Kidney glomerular epithelial cell (primary cell): ENCODE measurements at regions not wholly inside any gene's neighbourhood (a gene's known extent, or its start where the extent isn't known, plus 50 kb on each side); places are given as distances from the start of the nearest gene placed in this dataset.
A peak's percentile ranks its signal among the peaks of the same experiment; 100 is the strongest.
"Not testable (repeated sequence)": the region's sequence is repeated elsewhere in the genome, so short reads cannot be mapped to it uniquely, and the experiment has no call there.

Experiments used
- DNase-seq: peaks from one replicate; lab custom pipeline; 2025; lab: John Stamatoyannopoulos, UW

DNA sequence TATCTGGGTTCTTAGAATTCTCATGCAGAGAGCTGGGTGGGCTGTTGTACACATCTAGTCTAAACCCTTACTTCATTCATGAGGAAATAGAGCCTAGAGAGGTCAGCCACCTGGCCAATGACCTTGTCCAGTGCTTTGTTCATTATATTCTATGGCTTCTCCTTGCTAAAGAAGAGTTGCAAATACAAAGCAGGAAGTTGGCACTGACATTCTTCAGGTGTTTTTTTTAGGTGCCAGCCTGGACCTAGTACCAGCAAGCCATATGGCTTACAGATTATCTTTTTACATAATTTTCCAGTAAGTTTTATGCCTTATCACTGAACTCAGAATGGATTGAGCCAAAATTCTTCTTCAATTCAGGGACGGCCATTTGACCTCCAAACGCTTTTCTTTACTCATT is 54.7 kb upstream of the PGM2 start:
- no peak for DNase-seq

- DNase-seq: no peak
These were observed 56.5 kb upstream of the PGM2 start for GRCh38 chr4:37770016-37770415.

GRCh38 chr4:37769391-37769989 is 57.0 kb upstream of the PGM2 start:
- no peak for DNase-seq

DNA sequence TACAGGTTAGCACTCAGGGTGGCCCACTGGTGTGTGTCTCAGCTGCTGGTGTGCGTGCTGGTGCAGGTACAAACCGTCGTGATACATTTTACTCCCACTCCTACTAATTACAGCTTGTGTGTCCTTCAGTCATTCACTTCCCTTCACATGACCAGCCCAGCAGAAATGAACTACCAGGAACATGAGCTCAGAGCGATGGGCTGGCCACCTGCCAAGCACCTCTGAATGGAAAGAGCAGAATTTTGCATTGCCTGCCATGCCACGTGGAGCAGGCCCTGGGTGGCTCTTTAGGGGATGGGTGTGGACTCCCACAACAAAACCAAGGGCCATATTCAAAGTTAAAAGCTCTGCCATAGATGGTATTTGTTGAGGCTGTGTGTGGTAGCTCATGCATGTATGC is 58.9 kb upstream of the PGM2 start:
- peak; percentile 32 for DNase-seq

DNA sequence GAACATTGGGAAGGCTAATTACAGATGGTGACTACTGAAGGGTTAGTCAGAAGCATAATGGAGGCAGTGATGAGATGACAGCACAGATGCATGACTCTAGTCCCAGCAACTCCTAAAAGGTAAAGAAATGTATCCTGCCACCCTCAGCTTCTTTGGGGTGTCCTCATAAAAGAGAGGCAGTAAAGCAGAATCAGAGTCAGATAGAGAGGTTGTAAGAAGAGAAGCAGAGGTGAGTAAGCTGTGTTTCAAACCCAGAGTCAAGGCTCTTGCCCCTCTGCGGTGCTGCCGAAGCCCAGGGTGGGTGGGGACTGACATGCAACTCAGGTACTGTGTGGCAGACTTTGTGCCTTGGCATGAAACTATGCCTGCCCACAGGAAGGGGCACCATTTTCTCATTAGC is 59.5 kb upstream of the PGM2 start:
- no peak for DNase-seq

DNA sequence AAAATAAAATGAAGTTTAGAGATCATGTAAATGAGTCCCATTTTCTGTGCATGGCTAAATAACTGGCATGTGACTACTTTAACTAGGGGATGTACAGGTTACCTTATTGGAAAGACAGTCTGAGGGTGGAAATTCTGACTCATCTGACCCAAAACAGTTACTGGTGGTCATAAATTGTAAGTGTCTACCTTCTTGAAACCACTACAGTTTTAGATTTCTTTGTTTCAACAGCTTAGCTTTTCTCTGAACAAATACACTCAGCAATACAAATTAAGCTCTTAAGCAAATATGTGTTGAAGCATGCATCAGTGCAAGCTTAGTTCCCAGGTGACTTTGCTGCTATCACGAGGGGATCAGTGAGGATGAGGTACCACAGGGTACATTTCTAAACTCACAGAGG is 60.7 kb upstream of the PGM2 start:
- no peak for DNase-seq

GRCh38 chr4:37763831-37764230 is 62.7 kb upstream of the PGM2 start:
- DNase-seq: no peak

DNA sequence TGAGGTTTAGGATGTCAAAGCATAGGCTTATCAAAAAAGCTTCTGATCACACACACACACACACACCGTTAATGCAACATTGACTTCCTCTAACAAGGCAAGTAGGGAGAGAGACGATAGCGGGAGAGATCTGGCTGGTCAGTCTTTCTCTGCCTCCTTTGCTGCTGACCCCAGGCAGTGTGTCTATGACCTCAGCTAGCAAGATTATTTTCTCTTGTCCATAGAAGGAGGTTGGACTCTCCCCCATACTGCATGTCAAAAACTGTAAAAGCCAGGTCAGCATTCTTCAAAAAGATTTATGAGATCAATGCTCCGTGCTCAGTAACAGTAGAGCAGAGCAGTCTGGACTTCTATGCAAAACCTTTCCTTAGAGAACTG is 63.5 kb upstream of the PGM2 start:
- DNase-seq: peak; percentile 15

GRCh38 chr4:37762294-37762990 is 64.0 kb upstream of the PGM2 start:
- peak; percentile 34 for DNase-seq

DNA sequence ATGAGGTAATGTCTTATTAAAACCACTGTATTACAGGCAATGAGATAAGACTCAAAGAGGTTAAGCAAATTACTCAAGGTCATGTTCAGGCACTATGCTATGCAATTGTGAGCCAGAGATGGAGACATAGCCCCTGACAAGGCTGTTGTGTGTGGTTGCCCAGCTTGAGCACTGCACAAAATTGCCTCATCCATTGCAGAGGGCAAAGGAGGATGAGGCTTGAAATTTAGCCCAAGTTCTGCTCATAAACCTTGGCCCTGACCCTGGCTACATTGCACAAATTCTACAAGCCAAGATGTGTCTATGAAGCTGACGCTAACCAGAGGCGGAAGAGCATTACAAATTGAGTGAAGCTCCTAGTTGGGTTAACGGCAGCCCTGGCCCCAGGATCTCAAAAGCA is 65.6 kb upstream of the PGM2 start:
- DNase-seq: no peak

DNA sequence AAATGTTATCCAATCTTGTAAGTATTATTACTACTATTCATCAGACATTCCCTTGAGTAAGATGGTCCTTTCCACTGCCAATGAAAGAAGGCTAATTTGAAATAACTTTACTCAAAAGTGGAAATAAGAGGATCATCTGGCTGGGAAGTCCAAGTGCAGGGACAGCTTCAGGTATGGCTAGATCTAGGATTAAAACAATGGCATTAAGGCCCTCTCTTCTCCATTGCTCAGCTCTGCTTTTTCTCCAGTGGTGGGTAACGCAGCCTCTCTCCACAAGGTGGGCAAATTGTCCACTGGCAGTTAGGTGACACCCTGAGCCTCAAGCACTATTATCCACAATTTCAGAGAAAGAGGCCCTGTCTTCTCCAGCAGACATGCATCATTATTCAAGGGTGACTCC is 66.7 kb upstream of the PGM2 start:
- no peak for DNase-seq

DNA sequence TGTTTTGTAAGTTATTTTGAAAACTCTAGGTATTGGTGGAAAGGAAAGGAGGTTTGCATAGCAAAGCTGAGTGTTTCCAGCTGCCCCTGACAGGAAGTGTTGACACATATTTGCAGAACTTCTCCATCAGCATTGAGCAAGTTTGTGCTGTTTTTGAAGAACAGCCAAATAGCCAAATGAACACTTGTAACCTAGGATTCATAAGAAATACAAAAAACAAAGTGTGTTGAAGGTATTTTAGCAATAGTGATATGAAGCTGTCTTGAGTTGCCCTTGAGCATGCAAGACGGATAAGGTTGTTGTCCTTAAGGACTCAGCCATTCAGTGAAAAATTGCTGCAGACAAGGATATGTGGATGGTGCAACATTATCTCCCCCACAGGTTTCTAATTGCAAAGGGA is 68.3 kb upstream of the PGM2 start:
- peak; percentile 11 for DNase-seq

- DNase-seq: no peak
These were observed 68.7 kb upstream of the PGM2 start for GRCh38 chr4:37757761-37758160.

GRCh38 chr4:37757121-37757520 is 69.4 kb upstream of the PGM2 start:
- no peak for DNase-seq

- no peak for DNase-seq
These were observed 68.4 kb upstream of the RELL1 start for GRCh38 chr4:37754410-37755185.

DNA sequence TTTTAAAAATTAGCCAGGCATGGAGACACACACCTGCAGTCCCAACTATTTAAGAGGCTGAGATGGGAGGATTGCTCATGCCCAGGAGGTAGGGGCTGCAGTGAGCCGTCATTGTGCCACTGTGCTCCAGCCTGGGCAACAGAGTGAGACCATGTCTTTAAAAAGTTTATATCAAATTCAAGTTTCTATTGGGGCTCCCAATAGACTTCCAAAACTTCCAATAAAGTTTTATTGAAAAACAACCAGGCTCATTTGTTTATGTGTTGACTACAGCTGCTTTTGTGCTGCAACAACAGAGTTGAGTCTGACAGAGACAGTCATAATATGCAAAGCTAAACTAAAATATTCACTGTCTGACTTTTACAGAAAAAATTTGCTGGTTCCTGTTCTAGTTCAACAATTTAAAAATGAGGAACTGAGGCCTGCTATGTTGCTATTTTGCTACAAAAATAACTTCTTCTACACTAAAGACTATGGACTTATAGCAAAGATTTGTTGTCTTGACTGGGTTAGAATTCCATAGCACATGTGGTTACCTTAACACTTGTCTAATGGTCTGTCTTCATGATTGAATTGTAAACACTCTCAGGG is 63.3 kb upstream of the RELL1 start:
- DNase-seq: no peak

DNA sequence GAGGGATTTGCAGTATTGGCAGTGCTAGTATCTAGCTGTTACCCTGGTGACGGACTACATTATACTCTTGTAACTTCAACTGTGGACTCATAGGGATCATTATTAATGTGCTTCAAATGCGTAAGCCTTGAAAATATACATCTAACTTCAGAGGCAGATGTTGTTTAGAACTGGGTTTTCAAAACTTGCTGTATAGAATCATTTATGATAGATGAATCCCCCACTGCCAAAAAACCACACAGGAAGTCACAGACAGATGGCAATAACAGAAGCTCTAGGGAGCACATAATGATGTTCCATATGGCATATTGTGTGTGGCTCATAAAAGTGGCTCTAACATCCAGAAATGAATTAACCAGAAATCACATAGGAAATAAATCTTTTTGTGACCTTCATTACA is 62.3 kb upstream of the RELL1 start:
- DNase-seq: no peak

- DNase-seq: no peak
These were observed 61.7 kb upstream of the RELL1 start for GRCh38 chr4:37747772-37748330.

DNA sequence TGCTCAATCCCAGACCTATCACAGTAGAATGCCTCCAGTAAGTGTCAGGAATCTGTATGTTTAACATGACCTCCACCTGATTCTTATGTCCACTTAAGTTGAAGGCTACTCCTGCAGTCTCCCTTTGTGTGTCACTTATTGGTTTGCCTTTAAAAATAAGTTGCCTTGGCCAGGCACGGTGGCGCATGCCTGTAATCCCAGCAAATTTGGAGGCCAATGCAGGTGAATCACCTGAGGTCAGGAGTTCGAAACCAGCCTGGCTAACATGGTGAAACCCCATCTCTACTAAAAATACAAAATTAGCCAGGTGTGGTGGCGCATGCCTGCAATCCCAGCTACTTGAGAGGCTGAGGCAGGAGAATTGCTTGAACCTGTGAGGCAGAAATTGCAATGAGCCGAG is 60.7 kb upstream of the RELL1 start:
- DNase-seq: not testable (repeated sequence)

DNA sequence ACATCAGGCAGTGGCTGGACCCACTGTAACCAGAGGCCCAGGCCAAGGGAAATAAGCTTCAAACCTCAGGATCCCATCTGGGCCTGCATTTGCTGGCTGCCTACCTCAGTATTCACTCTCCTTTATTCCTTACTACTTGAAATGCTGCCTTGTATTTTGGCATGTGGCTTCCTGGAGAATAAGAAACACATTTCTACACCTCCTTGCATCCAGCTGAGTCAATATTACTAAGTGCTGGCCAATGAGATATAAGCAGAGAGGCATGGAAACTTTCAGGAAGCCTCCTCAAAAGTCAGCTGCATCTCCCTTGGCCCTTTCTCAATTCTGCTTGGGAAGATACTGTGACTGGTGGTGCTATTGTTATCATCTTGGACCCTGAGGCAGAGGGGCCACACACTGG is 59.8 kb upstream of the RELL1 start:
- DNase-seq: no peak

DNA sequence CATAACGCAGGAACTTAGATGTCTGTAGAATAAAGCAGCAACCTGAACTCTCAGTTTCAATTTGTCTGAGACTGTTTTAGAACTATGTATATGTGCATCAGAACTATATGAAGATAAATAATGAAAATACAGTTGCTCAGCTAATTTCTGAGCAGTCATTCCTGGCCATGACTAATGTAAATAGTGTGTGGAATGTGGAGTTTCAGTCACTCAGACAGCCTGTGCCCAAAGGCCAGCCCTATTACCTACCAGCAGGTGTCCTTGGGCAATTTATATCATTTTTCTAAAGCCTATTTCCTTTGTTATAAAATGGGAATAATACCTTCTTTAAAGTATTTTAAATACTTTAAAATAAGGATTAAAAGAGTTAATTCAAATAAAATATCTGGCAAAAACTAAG is 56.0 kb upstream of the RELL1 start:
- peak; percentile 5 for DNase-seq

DNA sequence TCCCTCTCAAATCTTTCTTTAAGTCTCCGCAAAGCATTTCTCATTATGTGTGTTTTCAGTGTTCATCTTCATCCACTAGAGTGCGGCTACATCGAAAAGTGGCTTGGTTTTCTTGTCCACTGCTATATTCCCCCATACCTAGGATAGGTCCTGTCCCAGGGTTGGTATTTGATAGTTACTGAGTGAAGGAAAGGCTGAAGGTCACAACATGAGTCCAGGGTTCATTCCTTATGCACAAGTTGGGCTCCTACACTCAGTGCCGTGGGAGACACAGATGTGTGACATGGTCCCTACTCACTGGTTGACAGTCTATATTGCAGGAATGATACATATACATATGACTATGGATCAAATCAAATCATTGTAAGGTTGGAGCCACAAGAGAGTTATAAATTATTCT is 55.4 kb upstream of the RELL1 start:
- DNase-seq: no peak

DNA sequence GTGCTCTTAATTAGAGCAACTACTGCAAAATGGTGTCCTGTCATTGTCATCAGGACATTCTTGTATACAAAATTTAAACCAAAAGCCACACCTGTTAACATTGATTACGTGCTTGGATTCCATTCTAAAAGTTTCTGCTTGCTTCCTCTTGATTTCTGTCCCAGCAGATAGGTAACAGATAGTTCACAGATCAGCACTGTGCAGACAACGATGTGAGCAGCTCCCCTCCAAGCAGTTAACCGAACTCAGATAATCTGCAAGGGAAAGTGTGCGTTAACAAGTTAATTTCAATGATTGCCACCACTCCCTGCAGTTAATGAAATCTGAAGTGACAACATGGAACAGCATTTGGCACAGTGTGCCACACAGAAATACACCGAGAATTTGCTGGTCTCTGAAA is 54.4 kb upstream of the RELL1 start:
- DNase-seq: no peak
